PC-9 (cell line): ENCODE measurements at regions not wholly inside any gene's neighbourhood (a gene's known extent, or its start where the extent isn't known, plus 50 kb on each side); places are given as distances from the start of the nearest gene placed in this dataset.

Experiments used
- BruUV-seq: library from RNA; stranded (reverse); fragments of 400-500 nt; replicated peaks from 2 replicates; lab custom pipeline; 2021; lab: Mats Ljungman, UMichigan
- CTCF ChIA-PET: fragments of 300-600 bp; sonication (Branson Sonifier 250); formaldehyde crosslinking; loops from one replicate; lab custom pipeline; 2022; ENCODE audit warnings: antibody characterized with exemption; lab: Charles Lee
- POLR2A ChIA-PET: fragments of 300-600 bp; sonication (Branson Sonifier 250); formaldehyde crosslinking; loops from one replicate; lab custom pipeline; 2022; ENCODE audit warnings: antibody characterized with exemption; ENCODE audit not compliant: unreplicated experiment; lab: Charles Lee
- DNase-seq, 2 experiments: peaks; one replicate each; pipeline versions ENCODE4 v3.0.0 to v3.0.0-alpha.2; 2015 to 2022; ENCODE audit warnings: mixed read lengths in 1 of 2
- H2AFZ ChIP-seq: fragments of 200-600 bp; sonication (generic); 2 replicates; pipeline ENCODE4 v1.8.1; 2017; ENCODE audit warnings: antibody characterized with exemption
- H3F3A ChIP-seq: fragments of 200-600 bp; sonication (generic); 2 replicates; pipeline ENCODE4 v1.8.1; 2017; ENCODE audit warnings: antibody characterized with exemption, mild to moderate bottlenecking, low read depth; ENCODE audit not compliant: insufficient read depth
- H3K27ac ChIP-seq: fragments of 200-600 bp; sonication (generic); 2 replicates; pipeline ENCODE4 v1.6.1; 2016; ENCODE audit warnings: mixed run types
- H3K27me3 ChIP-seq: fragments of 200-600 bp; sonication (generic); 2 replicates; pipeline ENCODE4 v1.6.1; 2016; ENCODE audit warnings: low read depth, mixed run types; ENCODE audit not compliant: insufficient read depth
- H3K36me3 ChIP-seq: fragments of 200-600 bp; sonication (generic); 2 replicates; pipeline ENCODE4 v1.6.1; 2016; ENCODE audit warnings: low read depth, mixed run types
- H3K4me1 ChIP-seq: fragments of 200-600 bp; sonication (generic); replicated peaks from 2 replicates; pipeline ENCODE4 v1.6.1; 2016; ENCODE audit warnings: mixed run types; ENCODE audit not compliant: insufficient read depth
- H3K4me2 ChIP-seq: fragments of 200-600 bp; sonication (generic); 2 replicates; pipeline ENCODE4 v1.6.1; 2017; ENCODE audit warnings: mixed run types
- H3K4me3 ChIP-seq: fragments of 200-600 bp; sonication (generic); 2 replicates; pipeline ENCODE4 v1.6.1; 2016; ENCODE audit warnings: mixed run types
- H3K79me2 ChIP-seq: fragments of 200-600 bp; sonication (generic); 2 replicates; pipeline ENCODE4 v1.6.1; 2017; ENCODE audit warnings: low read depth, mixed run types
- H3K9me2 ChIP-seq: fragments of 200-600 bp; sonication (generic); 2 replicates; pipeline ENCODE4 v1.8.1; 2017; ENCODE audit warnings: mild to moderate bottlenecking; ENCODE audit not compliant: insufficient read depth
- H3K9me3 ChIP-seq: fragments of 200-600 bp; sonication (generic); 2 replicates; pipeline ENCODE4 v1.8.1; 2016; ENCODE audit warnings: low read depth; ENCODE audit not compliant: insufficient read depth
- H4K20me1 ChIP-seq: fragments of 200-600 bp; sonication (generic); 2 replicates; pipeline ENCODE4 v1.8.1; 2017; ENCODE audit not compliant: insufficient read depth
- EZH2 ChIP-seq: fragments of 200-600 bp; sonication (generic); IDR thresholded peaks from 2 replicates; pipeline ENCODE4 v1.8.0; 2017; ENCODE audit warnings: antibody characterized with exemption, low read depth
- intact Hi-C: fragments of 100-400 bp; cut with micrococcal nuclease; formaldehyde crosslinking; loops from one replicate; pipeline ENCODE4 v1.10.0; 2022; ENCODE audit not compliant: unreplicated experiment
- TF ChIP-seq, protein P1 (sequence below): fragments of 200-600 bp; sonication (generic); conservative IDR thresholded peaks from 2 replicates; pipeline ENCODE4 v1.6.1; 2017; ENCODE audit warnings: mixed run types, antibody characterized with exemption, mild to moderate bottlenecking, moderate library complexity

DNA sequence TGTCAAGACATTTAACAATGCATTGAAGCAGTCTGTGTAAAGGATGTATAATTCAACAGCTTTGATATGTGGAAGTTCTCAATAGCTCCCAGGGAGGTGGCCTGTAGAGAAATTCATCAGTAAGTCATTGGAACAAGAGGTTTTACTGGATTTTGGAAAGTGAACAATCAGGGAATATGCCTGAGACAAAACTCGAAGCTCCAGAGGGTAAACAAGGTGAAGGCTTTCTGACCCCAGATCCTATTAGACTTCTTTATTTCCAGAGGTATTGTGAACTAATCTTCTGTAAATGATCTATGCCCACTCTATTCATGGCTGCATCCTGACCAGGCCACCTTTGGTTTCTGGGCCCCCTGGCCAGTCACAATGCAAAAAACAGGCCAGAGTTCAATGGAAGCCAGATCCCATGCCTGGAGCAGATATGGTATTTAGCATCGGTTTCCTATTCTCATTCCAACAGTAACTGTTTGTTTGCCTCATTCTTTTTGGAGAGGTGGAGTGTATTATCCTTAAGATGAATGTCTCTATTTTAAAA lies 177.3 kb downstream of the SATB1 start:
- H3K36me3 ChIP-seq: no peaks in the 10 kb centered on the region
- BruUV-seq: no TSS peak
- TF ChIP-seq EZH2: no peak
- TF ChIP-seq, protein P1, sequence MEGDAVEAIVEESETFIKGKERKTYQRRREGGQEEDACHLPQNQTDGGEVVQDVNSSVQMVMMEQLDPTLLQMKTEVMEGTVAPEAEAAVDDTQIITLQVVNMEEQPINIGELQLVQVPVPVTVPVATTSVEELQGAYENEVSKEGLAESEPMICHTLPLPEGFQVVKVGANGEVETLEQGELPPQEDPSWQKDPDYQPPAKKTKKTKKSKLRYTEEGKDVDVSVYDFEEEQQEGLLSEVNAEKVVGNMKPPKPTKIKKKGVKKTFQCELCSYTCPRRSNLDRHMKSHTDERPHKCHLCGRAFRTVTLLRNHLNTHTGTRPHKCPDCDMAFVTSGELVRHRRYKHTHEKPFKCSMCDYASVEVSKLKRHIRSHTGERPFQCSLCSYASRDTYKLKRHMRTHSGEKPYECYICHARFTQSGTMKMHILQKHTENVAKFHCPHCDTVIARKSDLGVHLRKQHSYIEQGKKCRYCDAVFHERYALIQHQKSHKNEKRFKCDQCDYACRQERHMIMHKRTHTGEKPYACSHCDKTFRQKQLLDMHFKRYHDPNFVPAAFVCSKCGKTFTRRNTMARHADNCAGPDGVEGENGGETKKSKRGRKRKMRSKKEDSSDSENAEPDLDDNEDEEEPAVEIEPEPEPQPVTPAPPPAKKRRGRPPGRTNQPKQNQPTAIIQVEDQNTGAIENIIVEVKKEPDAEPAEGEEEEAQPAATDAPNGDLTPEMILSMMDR: no peak
- no peak for DNase-seq
- no peaks in the 10 kb centered on the region for H3K4me1 ChIP-seq
- ChIA-PET CTCF (no interaction called here), POLR2A (no interaction called here)
- H3F3A ChIP-seq: no peaks in the 10 kb centered on the region
- no peak overlapping the region for H3K27ac ChIP-seq
- intact Hi-C loops: no loop called here
- no peak overlapping the region for H3K4me2 ChIP-seq
- no peaks in the 10 kb centered on the region for H4K20me1 ChIP-seq
- no peak overlapping the region for H3K4me3 ChIP-seq
- H3K79me2 ChIP-seq: no peaks in the 10 kb centered on the region
- H3K9me3 ChIP-seq: no peaks in the 10 kb centered on the region
- no peaks in the 10 kb centered on the region for H3K27me3 ChIP-seq
- no peaks in the 10 kb centered on the region for H3K9me2 ChIP-seq
- no peak overlapping the region; the same call in 1 of the 2 replicates for H2AFZ ChIP-seq

DNA sequence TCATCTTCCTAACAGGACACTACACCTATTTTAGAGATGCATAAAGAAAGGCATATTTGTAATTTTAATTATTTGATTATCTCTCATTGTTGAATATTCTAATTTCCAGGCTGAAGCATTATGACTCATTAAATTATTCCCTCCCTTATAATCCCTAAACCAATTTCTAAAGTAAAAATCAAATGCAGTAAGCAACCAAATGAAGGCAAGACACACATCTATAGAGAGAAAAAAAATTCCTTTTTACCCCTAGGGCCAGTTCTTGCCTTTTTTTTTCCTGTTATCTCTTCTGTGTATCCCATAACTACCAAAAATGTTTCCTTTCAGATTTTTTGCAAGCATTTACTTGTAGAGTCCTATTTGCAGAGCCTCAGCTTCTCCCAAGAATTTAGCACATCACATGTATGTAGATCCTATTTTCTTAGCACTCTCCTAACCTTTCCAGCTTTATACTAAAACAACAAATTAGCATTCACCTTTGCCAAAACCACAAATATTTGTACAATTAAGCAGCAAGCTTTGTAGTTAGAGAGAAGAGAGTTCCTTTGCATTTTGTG lies 177.9 kb downstream of the SATB1 start:
- ChIA-PET POLR2A (no interaction called here), CTCF (no interaction called here)
- H3K4me3 ChIP-seq: no peak overlapping the region
- no peak overlapping the region for H3K4me2 ChIP-seq
- no TSS peak for BruUV-seq
- no peaks in the 10 kb centered on the region for H3K9me3 ChIP-seq
- no peaks in the 10 kb centered on the region for H3K9me2 ChIP-seq
- H3F3A ChIP-seq: no peaks in the 10 kb centered on the region
- H2AFZ ChIP-seq: no peak overlapping the region; the same call in 1 of the 2 replicates
- intact Hi-C loops: no loop called here
- no peaks in the 10 kb centered on the region for H3K79me2 ChIP-seq
- no peak for DNase-seq
- TF ChIP-seq, protein P1: no peak
- no peak for TF ChIP-seq EZH2
- no peaks in the 10 kb centered on the region for H3K27me3 ChIP-seq
- H3K36me3 ChIP-seq: no peaks in the 10 kb centered on the region
- H3K27ac ChIP-seq: no peak overlapping the region
- no peaks in the 10 kb centered on the region for H4K20me1 ChIP-seq
- no peaks in the 10 kb centered on the region for H3K4me1 ChIP-seq

DNA sequence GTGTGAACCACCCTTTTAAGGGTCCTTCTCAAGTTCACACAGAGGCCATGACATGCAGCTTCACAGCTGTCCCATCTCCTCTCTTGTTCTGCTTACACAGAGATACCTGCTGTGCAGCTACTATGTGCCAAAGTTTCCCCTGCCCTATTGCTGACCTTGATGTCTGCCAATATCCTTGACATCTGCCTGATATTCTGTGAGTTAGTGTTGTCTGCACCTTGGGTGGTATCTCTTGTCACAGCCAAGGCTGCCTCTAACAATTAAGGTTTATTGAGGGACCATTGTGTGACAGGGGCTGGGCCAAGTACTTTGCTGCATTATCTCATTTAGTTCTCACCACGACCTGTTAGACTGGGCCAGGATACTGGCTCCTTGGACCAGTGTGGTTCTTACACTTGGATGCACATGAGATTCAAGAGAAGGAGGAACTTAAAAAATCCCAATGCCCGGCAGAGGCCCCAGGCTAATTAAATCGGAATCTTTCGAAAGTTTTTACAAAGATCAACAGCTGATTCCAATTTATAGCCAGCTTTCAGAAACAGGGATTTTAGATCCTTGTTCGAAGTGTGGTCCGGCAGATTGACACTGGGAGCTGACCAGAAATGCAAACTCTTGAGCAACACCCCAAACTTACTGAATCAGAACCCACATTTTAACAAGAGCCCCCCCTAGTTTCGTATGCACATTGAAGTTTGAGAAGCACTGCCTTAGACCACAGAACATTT lies 178.6 kb downstream of the SATB1 start:
- H3K36me3 ChIP-seq: no peaks in the 10 kb centered on the region
- no peaks in the 10 kb centered on the region for H3K79me2 ChIP-seq
- no peak for TF ChIP-seq EZH2
- TF ChIP-seq, protein P1: no peak
- no peaks in the 10 kb centered on the region for H3F3A ChIP-seq
- H3K9me2 ChIP-seq: no peaks in the 10 kb centered on the region
- ChIA-PET POLR2A (no interaction called here), CTCF (no interaction called here)
- no peak for DNase-seq
- H3K9me3 ChIP-seq: no peaks in the 10 kb centered on the region
- H4K20me1 ChIP-seq: no peaks in the 10 kb centered on the region
- no peak overlapping the region for H3K4me3 ChIP-seq
- H2AFZ ChIP-seq: no peak overlapping the region
- H3K27ac ChIP-seq: no peak overlapping the region
- H3K27me3 ChIP-seq: no peaks in the 10 kb centered on the region
- no TSS peak for BruUV-seq
- intact Hi-C loops: no loop called here
- no peaks in the 10 kb centered on the region for H3K4me1 ChIP-seq
- H3K4me2 ChIP-seq: no peak overlapping the region
